ENCODE measurements at regions not wholly inside any gene's neighbourhood (a gene's known extent, or its start where the extent isn't known, plus 50 kb on each side); places are given as distances from the start of the nearest gene placed in this dataset.
A peak's percentile ranks its signal among the peaks of the same experiment; 100 is the strongest.

DNA sequence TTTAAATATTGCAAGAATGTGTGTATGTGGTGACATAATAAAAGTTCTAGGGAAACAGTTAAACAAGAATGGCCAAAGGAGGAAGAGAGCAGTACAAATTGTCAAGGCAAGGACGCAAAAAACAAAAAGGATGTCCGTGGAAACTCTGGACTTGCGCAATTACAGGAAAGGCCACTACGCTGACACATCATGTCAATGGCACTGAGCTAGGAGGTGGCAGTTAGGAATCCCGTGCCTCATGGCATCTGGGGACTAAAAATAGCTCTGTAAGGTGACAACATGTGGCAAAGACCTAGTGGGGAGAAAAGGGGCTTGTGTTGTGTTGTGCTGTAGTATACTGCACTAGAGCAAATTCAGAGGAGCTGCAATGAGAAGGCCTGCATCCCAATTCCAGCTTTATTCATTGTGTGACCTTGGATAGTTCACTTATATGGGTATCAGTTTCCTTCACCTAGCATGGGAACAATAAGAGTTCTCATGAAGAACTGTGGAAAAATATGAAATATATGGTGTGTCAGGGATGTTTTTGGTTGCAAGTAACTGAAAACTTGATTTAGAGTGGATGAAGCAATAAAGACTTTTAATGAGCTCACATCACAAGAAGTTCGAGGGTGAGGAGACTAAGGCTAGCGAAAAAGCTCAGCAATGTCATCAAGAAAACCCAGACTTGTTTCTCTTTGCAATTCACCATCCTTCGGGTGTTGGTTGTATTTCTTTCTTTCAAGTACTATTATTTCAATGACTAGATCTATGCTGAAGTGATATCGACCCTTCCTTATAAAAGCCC is 124.1 kb upstream of the STC2 start:
- no peak for TF ChIP-seq CTCF (IDR thresholded peaks at IDR 0.05; ENCODE audit: insufficient read depth, low read length, severe bottlenecking)
- Histone ChIP-seq H3K27me3 (ENCODE audit: control insufficient read depth, insufficient read depth, low read length) (no peaks in the 10 kb centered on the region), H3K4me3 (ENCODE audit: low read depth, low read length) (no peak overlapping the region), H3K36me3 (ENCODE audit: control insufficient read depth, insufficient read depth, low read length) (no peaks in the 10 kb centered on the region)
- no peak for DNase-seq (ENCODE audit: low read depth)
- FAIRE-seq = no peak

DNA sequence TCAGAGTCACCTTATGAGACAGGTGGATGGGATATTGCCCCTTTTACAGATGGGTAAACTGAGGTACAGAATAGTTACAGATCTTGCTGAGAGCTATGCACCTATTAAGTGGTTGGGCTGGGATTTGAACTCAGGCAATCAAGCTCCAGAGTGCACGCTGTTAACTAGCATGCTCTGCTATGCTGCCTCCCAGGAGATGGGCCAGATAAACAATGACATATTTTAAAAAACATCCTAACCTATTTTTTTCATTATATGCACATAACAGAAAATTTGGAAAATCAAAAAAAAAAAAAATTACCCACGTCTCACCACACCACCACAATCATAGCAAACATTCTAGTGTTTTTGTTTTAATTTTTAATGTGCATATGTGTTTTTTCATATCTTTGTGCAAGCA is 123.4 kb upstream of the STC2 start:
- Histone ChIP-seq H3K4me3 (ENCODE audit: low read depth, low read length) (no peak overlapping the region), H3K27me3 (ENCODE audit: control insufficient read depth, insufficient read depth, low read length) (no peaks in the 10 kb centered on the region), H3K36me3 (ENCODE audit: control insufficient read depth, insufficient read depth, low read length) (no peaks in the 10 kb centered on the region)
- FAIRE-seq = no peak
- DNase-seq (ENCODE audit: low read depth) = no peak
- no peak for TF ChIP-seq CTCF (IDR thresholded peaks at IDR 0.05; ENCODE audit: insufficient read depth, low read length, severe bottlenecking)

- DNase-seq (ENCODE audit: low read depth) (no peak), FAIRE-seq (no peak)
- TF ChIP-seq CTCF (IDR thresholded peaks at IDR 0.05; ENCODE audit: insufficient read depth, low read length, severe bottlenecking) = peak; percentile 49
- no peaks in the 10 kb centered on the region for H3K36me3 ChIP-seq (ENCODE audit: control insufficient read depth, insufficient read depth, low read length)
- H3K27me3 ChIP-seq (ENCODE audit: control insufficient read depth, insufficient read depth, low read length) = no peaks in the 10 kb centered on the region
- H3K4me3 ChIP-seq (ENCODE audit: low read depth, low read length) = no peak overlapping the region
Observed at GRCh38 chr5:173451031-173451430, 122.8 kb upstream of the STC2 start.

DNA sequence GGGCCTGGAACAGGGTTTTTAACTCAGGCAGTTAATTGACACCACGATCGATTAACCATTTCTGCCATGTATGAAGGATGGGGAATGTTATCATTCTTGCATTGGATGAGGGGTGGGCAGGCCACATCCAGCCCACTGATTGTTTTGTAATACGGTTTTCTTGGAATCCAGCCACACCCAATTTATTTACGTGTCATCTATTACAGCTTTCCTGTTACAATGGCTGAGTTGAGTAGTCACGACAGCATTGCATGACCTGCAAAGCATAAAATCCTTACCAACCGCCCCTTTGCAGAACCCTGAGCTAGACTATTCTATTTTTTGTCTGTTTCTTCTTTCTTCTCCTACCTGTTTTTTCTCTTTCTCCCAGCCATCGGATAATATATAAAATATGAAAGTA is 122.0 kb upstream of the STC2 start:
- no peak for DNase-seq (ENCODE audit: low read depth)
- no peak overlapping the region for H3K4me3 ChIP-seq (ENCODE audit: low read depth, low read length)
- no peak for TF ChIP-seq CTCF (IDR thresholded peaks at IDR 0.05; ENCODE audit: insufficient read depth, low read length, severe bottlenecking)
- H3K27me3 ChIP-seq (ENCODE audit: control insufficient read depth, insufficient read depth, low read length) = no peaks in the 10 kb centered on the region
- no peak for FAIRE-seq
- no peaks in the 10 kb centered on the region for H3K36me3 ChIP-seq (ENCODE audit: control insufficient read depth, insufficient read depth, low read length)

- no peak for DNase-seq (ENCODE audit: low read depth)
- no peak for TF ChIP-seq CTCF (IDR thresholded peaks at IDR 0.05; ENCODE audit: insufficient read depth, low read length, severe bottlenecking)
- no peak overlapping the region for H3K4me3 ChIP-seq (ENCODE audit: low read depth, low read length)
- no peaks in the 10 kb centered on the region for H3K36me3 ChIP-seq (ENCODE audit: control insufficient read depth, insufficient read depth, low read length)
- no peaks in the 10 kb centered on the region for H3K27me3 ChIP-seq (ENCODE audit: control insufficient read depth, insufficient read depth, low read length)
- FAIRE-seq = no peak
Observed at GRCh38 chr5:173448856-173449255, 120.6 kb upstream of the STC2 start.

GRCh38 chr5:173443971-173444370 is 115.8 kb upstream of the STC2 start:
- Histone ChIP-seq H3K36me3 (ENCODE audit: control insufficient read depth, insufficient read depth, low read length) (no peaks in the 10 kb centered on the region), H3K4me3 (ENCODE audit: low read depth, low read length) (no peak overlapping the region), H3K27me3 (ENCODE audit: control insufficient read depth, insufficient read depth, low read length) (peaks cover 1% of the 10 kb centered on the region)
- no peak for TF ChIP-seq CTCF (IDR thresholded peaks at IDR 0.05; ENCODE audit: insufficient read depth, low read length, severe bottlenecking)
- FAIRE-seq (peak; percentile 60), DNase-seq (ENCODE audit: low read depth) (peak; percentile 47)
